NCI-H1436 (cell line): ENCODE measurements at regions not wholly inside any gene's neighbourhood (a gene's known extent, or its start where the extent isn't known, plus 50 kb on each side); places are given as distances from the start of the nearest gene placed in this dataset.
A peak's percentile ranks its signal among the peaks of the same experiment; 100 is the strongest.

Experiments
- DNase-seq: peaks from one replicate; lab custom pipeline; 2025; lab: John Stamatoyannopoulos, UW

GRCh38 chr5:18111906-18112465 is 477.7 kb downstream of the TAF11L14 start:
- no peak for DNase-seq

- DNase-seq, result peak; percentile 35
These were observed 479.5 kb downstream of the TAF11L14 start for GRCh38 chr5:18113721-18114120.

GRCh38 chr5:18114151-18114757 is 480.0 kb downstream of the TAF11L14 start:
- no peak for DNase-seq

GRCh38 chr5:18117968-18118367 is 483.7 kb downstream of the TAF11L14 start:
- DNase-seq, result no peak

- DNase-seq, result no peak
These were observed 485.0 kb downstream of the TAF11L14 start for GRCh38 chr5:18119156-18119785.

GRCh38 chr5:18141222-18141621 is 507.0 kb downstream of the TAF11L14 start:
- no peak for DNase-seq

- DNase-seq, result no peak
These were observed 508.6 kb downstream of the TAF11L14 start for GRCh38 chr5:18142831-18143230.

GRCh38 chr5:18152671-18153070 is 518.4 kb downstream of the TAF11L14 start:
- DNase-seq, result no peak

- DNase-seq, result no peak
These were observed 523.9 kb downstream of the TAF11L14 start for GRCh38 chr5:18158166-18158565.

- DNase-seq, result no peak
These were observed 525.1 kb downstream of the TAF11L14 start for GRCh38 chr5:18159331-18159730.

- DNase-seq, result no peak
These were observed 537.4 kb downstream of the TAF11L14 start for GRCh38 chr5:18171684-18172083.

GRCh38 chr5:18179579-18179978 is 545.3 kb downstream of the TAF11L14 start:
- DNase-seq, result no peak

GRCh38 chr5:18181575-18181974 is 547.3 kb downstream of the TAF11L14 start:
- DNase-seq, result no peak

- DNase-seq, result no peak
These were observed 561.6 kb downstream of the TAF11L14 start for GRCh38 chr5:18195910-18196309.

- no peak for DNase-seq
These were observed 563.5 kb downstream of the TAF11L14 start for GRCh38 chr5:18197734-18198133.

- DNase-seq, result no peak
These were observed 567.9 kb downstream of the TAF11L14 start for GRCh38 chr5:18202164-18202563.

GRCh38 chr5:18203296-18203695 is 569.0 kb downstream of the TAF11L14 start:
- DNase-seq, result no peak

- no peak for DNase-seq
These were observed 579.4 kb downstream of the TAF11L14 start for GRCh38 chr5:18213666-18214065.

GRCh38 chr5:18216016-18216415 is 581.8 kb downstream of the TAF11L14 start:
- DNase-seq, result no peak

- no peak for DNase-seq
These were observed 582.5 kb downstream of the TAF11L14 start for GRCh38 chr5:18216729-18217128.

- DNase-seq, result no peak
These were observed 585.0 kb downstream of the TAF11L14 start for GRCh38 chr5:18219241-18219640.

GRCh38 chr5:18220631-18221030 is 586.4 kb downstream of the TAF11L14 start:
- DNase-seq, result no peak

GRCh38 chr5:18236386-18236785 is 602.1 kb downstream of the TAF11L14 start:
- no peak for DNase-seq

- no peak for DNase-seq
These were observed 604.1 kb downstream of the TAF11L14 start for GRCh38 chr5:18238321-18238720.
